ENCODE measurements at regions not wholly inside any gene's neighbourhood (a gene's known extent, or its start where the extent isn't known, plus 50 kb on each side); places are given as distances from the start of the nearest gene placed in this dataset.

GRCh38 chr13:47621931-47622330, 379.1 kb downstream of the SUCLA2 start:
- 15 to 21% methylated on average over 1 of the region's 1 CpG for WGBS, 2 donors
- TF ChIP-seq POLR2A (IDR thresholded peaks at IDR 0.05) (no peak), CTCF (IDR thresholded peaks at IDR 0.05) (no peak)
- H3K4me3 ChIP-seq, result no peak overlapping the region
- no peaks in the 10 kb centered on the region for H3K27me3 ChIP-seq
- H3K36me3 ChIP-seq (replicated peaks in 1 of 2; ENCODE audit: insufficient read depth in 1 of 2, low read depth in 2 of 2), result no peaks in the 10 kb centered on the region
- intact Hi-C loops (cut with DNase I), result no loop called here
- DNase-seq (no peak), ATAC-seq (no peak)
- H3K9me3 ChIP-seq, result no peaks in the 10 kb centered on the region
- no peaks in the 10 kb centered on the region for H3K4me1 ChIP-seq
- no peak overlapping the region for H3K27ac ChIP-seq

- no peaks in the 10 kb centered on the region for H3K4me1 ChIP-seq
- no peak overlapping the region for H3K4me3 ChIP-seq
- no peaks in the 10 kb centered on the region for H3K36me3 ChIP-seq (replicated peaks in 1 of 2; ENCODE audit: insufficient read depth in 1 of 2, low read depth in 2 of 2)
- 85 to 88% methylated on average over 1 of the region's 1 CpG for WGBS, 2 donors
- DNase-seq (no peak), ATAC-seq (no peak)
- no peaks in the 10 kb centered on the region for H3K9me3 ChIP-seq
- H3K27me3 ChIP-seq, result no peaks in the 10 kb centered on the region
- TF ChIP-seq POLR2A (IDR thresholded peaks at IDR 0.05) (no peak), CTCF (IDR thresholded peaks at IDR 0.05) (no peak)
- H3K27ac ChIP-seq, result no peak overlapping the region
- intact Hi-C loops (cut with DNase I), result no loop called here
These were observed 389.3 kb downstream of the SUCLA2 start for GRCh38 chr13:47611664-47612288.

GRCh38 chr13:47610687-47611086, 390.4 kb downstream of the SUCLA2 start:
- intact Hi-C loops (cut with DNase I), result no loop called here
- TF ChIP-seq CTCF (IDR thresholded peaks at IDR 0.05) (no peak), POLR2A (IDR thresholded peaks at IDR 0.05) (no peak)
- no peak for ATAC-seq

GRCh38 chr13:47603365-47603764, 397.7 kb downstream of the SUCLA2 start:
- Histone ChIP-seq H3K9me3 (no peaks in the 10 kb centered on the region), H3K4me1 (peaks cover 3% of the 10 kb centered on the region), H3K36me3 (replicated peaks in 1 of 2; ENCODE audit: insufficient read depth in 1 of 2, low read depth in 2 of 2) (no peaks in the 10 kb centered on the region), H3K4me3 (no peak overlapping the region), H3K27me3 (no peaks in the 10 kb centered on the region), H3K27ac (no peak overlapping the region)
- no peak for ATAC-seq
- intact Hi-C loops (cut with DNase I), result no loop called here
- TF ChIP-seq CTCF (IDR thresholded peaks at IDR 0.05) (no peak), POLR2A (IDR thresholded peaks at IDR 0.05) (no peak)
- DNase-seq, result no peak

More at GRCh38 chr13:47610687-47611086, 390.4 kb downstream of the SUCLA2 start:
- Histone ChIP-seq H3K4me3 (no peak overlapping the region), H3K4me1 (no peaks in the 10 kb centered on the region), H3K9me3 (no peaks in the 10 kb centered on the region), H3K27me3 (no peaks in the 10 kb centered on the region), H3K27ac (no peak overlapping the region), H3K36me3 (replicated peaks in 1 of 2; ENCODE audit: insufficient read depth in 1 of 2, low read depth in 2 of 2) (no peaks in the 10 kb centered on the region)
- DNase-seq, result no peak
- WGBS, 2 donors, result 63 to 75% methylated on average over 3 of the region's 3 CpGs

- Histone ChIP-seq H3K27me3 (no peaks in the 10 kb centered on the region), H3K4me3 (no peak overlapping the region), H3K27ac (no peak overlapping the region), H3K9me3 (peaks cover 0 to 9% (median 0%) of the 10 kb centered on the region in 3 donors), H3K36me3 (replicated peaks in 1 of 2; ENCODE audit: insufficient read depth in 1 of 2, low read depth in 2 of 2) (no peaks in the 10 kb centered on the region), H3K4me1 (peaks cover 4% of the 10 kb centered on the region)
- intact Hi-C loops (cut with DNase I), result no loop called here
- ATAC-seq (no peak), DNase-seq (no peak)
- TF ChIP-seq POLR2A (IDR thresholded peaks at IDR 0.05) (no peak), CTCF (IDR thresholded peaks at IDR 0.05) (peak in 5 of 7 experiments; percentile 25 to 32 (median 30))
- 5 to 11% methylated on average over 2 of the region's 2 CpGs for WGBS, 2 donors
These were observed 402.6 kb downstream of the SUCLA2 start for GRCh38 chr13:47598340-47598911.
